Astrocyte (in vitro differentiated cells and primary cell): ENCODE measurements at regions not wholly inside any gene's neighbourhood (a gene's known extent, or its start where the extent isn't known, plus 50 kb on each side); places are given as distances from the start of the nearest gene placed in this dataset.

Experiments used
- CTCF ChIP-seq: IDR thresholded peaks from 2 replicates; pipeline ENCODE4 v1.5.1; 2011; ENCODE audit warnings: low read depth, mild to moderate bottlenecking, inconsistent platforms, low read length, moderate library complexity; ENCODE audit not compliant: insufficient read depth
- EZH2 ChIP-seq: IDR thresholded peaks from 2 replicates; pipeline ENCODE4 v1.6.1; 2012; ENCODE audit warnings: mild to moderate bottlenecking, low read length, inconsistent platforms; ENCODE audit not compliant: insufficient read depth

DNA sequence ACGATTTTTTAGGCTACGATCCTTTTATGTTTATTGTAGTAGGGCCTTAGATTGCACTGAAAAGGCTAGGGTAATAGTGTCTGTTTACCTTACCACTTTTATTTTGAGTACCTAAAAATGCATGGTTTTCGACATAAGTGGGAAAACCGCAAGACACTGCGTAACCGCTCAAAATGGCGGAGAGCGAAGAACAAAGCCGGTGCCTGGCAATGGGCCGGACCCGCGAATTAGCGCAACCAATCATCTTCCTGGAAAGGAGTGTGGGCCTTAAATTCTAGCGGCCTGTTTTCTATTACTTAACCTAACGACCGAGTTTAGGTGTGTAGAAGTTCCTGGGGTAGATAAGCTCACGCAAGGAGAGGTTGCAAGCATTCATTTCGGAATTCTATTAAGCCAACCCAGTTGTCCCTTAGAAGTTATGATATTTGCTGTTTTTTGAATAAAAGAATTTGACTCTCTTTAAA is 118.0 kb downstream of the HFE start:
- no peak for TF ChIP-seq CTCF
- no peak for TF ChIP-seq EZH2
